Esophagus muscularis mucosa (tissue), 4 donors: ENCODE measurements at regions not wholly inside any gene's neighbourhood (a gene's known extent, or its start where the extent isn't known, plus 50 kb on each side); places are given as distances from the start of the nearest gene placed in this dataset.
"Not testable (repeated sequence)": the region's sequence is repeated elsewhere in the genome, so short reads cannot be mapped to it uniquely, and the experiment has no call there.

Experiments used
- DNase-seq: peaks from one replicate; pipeline ENCODE4 v3.0.0-alpha.2; 2017; ENCODE audit errors: extremely low spot score
- H3K27ac ChIP-seq, 4 donors: fragments of 200-600 bp; sonication (generic); replicated peaks in 1 of 4; 1 replicate in 3 of 4; 2 replicates in 1 of 4; pipeline ENCODE4 v1.5.1; 2016 to 2019; ENCODE audit warnings: mild to moderate bottlenecking in 1 of 4
- H3K27me3 ChIP-seq, 4 donors: fragments of 200-600 bp; sonication (generic); one replicate each; pipeline versions ENCODE4 v1.5.1 to v1.6.0; 2016 to 2019
- H3K36me3 ChIP-seq, 4 donors: fragments of 200-600 bp; sonication (generic); one replicate each; pipeline ENCODE4 v1.5.1; 2016 to 2019
- H3K4me1 ChIP-seq, 4 donors: fragments of 200-600 bp; sonication (generic); one replicate each; pipeline ENCODE4 v1.5.1; 2016 to 2019
- H3K4me3 ChIP-seq, 4 donors: fragments of 200-600 bp; sonication (generic); 1 replicate in 2 of 4; 2 replicates in 2 of 4; pipeline ENCODE4 v1.5.1; 2016 to 2019; ENCODE audit warnings: mild to moderate bottlenecking in 4 of 4, moderate library complexity in 1 of 4
- H3K9me3 ChIP-seq, 4 donors: fragments of 200-600 bp; sonication (generic); 1 replicate in 3 of 4; 2 replicates in 1 of 4; pipeline ENCODE4 v1.5.1; 2016 to 2019
- CTCF ChIP-seq, 3 experiments: fragments of 200-600 bp in 2 of 3; fragments of 450-650 bp in 1 of 3; sonication (generic) in 2 of 3; IDR thresholded peaks; one replicate each; pipeline ENCODE4 v1.5.1; 2017 to 2019; ENCODE audit warnings: antibody characterized with exemption in 3 of 3, mild to moderate bottlenecking in 2 of 3, moderate library complexity in 1 of 3
- EP300 ChIP-seq: sonication (generic); formaldehyde crosslinking; IDR thresholded peaks from one replicate; pipeline ENCODE4 v1.6.1; 2017; ENCODE audit warnings: antibody characterized with exemption
- POLR2A ChIP-seq: fragments of 450-650 bp; IDR thresholded peaks from one replicate; pipeline ENCODE4 v1.6.1; 2017; ENCODE audit warnings: antibody characterized with exemption, moderate library complexity, mild to moderate bottlenecking, low read depth
- POLR2AphosphoS5 ChIP-seq, 2 donors: sonication (generic); formaldehyde crosslinking; IDR thresholded peaks; one replicate each; pipeline ENCODE4 v1.6.1; 2017; ENCODE audit warnings: antibody characterized with exemption in 2 of 2
- WGBS: methylation state at CpG from one replicate; pipeline ENCODE4 v1.1.5; 2018; 5-methylcytosine and 5-hydroxymethylcytosine counted together
- intact Hi-C: fragments of 100-400 bp; cut with DNase I; formaldehyde crosslinking; loops from one replicate; pipeline ENCODE4 v1.15.1; 2023

- WGBS, result 87% methylated on average over 1 of the region's 1 CpG
- no peak for DNase-seq
- H3K4me1 ChIP-seq, result no peaks in the 10 kb centered on the region
- TF ChIP-seq EP300, result no peak
- no peak for TF ChIP-seq POLR2AphosphoS5 (IDR thresholded peaks at IDR 0.05)
- TF ChIP-seq POLR2A, result no peak
- no peaks in the 10 kb centered on the region for H3K9me3 ChIP-seq
- no peak overlapping the region for H3K27ac ChIP-seq
- no peaks in the 10 kb centered on the region for H3K27me3 ChIP-seq
- no peak overlapping the region for H3K4me3 ChIP-seq
- H3K36me3 ChIP-seq, result no peaks in the 10 kb centered on the region
- intact Hi-C loops, result no loop called here
These were observed 1073.9 kb downstream of the PLOD2 start for GRCh38 chr3:145087038-145087437.

GRCh38 chr3:145088917-145089316, 1072.1 kb downstream of the PLOD2 start:
- Histone ChIP-seq H3K9me3 (no peaks in the 10 kb centered on the region), H3K27ac (no peak overlapping the region), H3K36me3 (no peaks in the 10 kb centered on the region), H3K27me3 (no peaks in the 10 kb centered on the region), H3K4me3 (no peak overlapping the region), H3K4me1 (no peaks in the 10 kb centered on the region)
- DNase-seq, result no peak
- TF ChIP-seq POLR2AphosphoS5 (IDR thresholded peaks at IDR 0.05) (no peak), POLR2A (no peak)
- WGBS, result 90% methylated on average over 2 of the region's 2 CpGs
- intact Hi-C loops, result no loop called here

- Histone ChIP-seq H3K27ac (no peak overlapping the region), H3K9me3 (no peaks in the 10 kb centered on the region), H3K4me3 (no peak overlapping the region), H3K4me1 (no peaks in the 10 kb centered on the region), H3K27me3 (no peaks in the 10 kb centered on the region), H3K36me3 (no peaks in the 10 kb centered on the region)
- no peak for DNase-seq
- no peak for TF ChIP-seq EP300
- TF ChIP-seq POLR2AphosphoS5 (IDR thresholded peaks at IDR 0.05), result no peak
- no peak for TF ChIP-seq CTCF (IDR thresholded peaks at IDR 0.05)
- no peak for TF ChIP-seq POLR2A
- 95% methylated on average over 2 of the region's 2 CpGs for WGBS
- intact Hi-C loops, result no loop called here
These were observed 1071.6 kb downstream of the PLOD2 start for GRCh38 chr3:145089337-145089736.

GRCh38 chr3:145094355-145094941, 1066.5 kb downstream of the PLOD2 start:
- Histone ChIP-seq H3K4me1 (no peaks in the 10 kb centered on the region), H3K9me3 (no peaks in the 10 kb centered on the region), H3K4me3 (no peak overlapping the region), H3K27ac (no peak overlapping the region), H3K27me3 (no peaks in the 10 kb centered on the region), H3K36me3 (no peaks in the 10 kb centered on the region)
- 26% methylated on average over 3 of the region's 3 CpGs for WGBS
- no peak for DNase-seq
- TF ChIP-seq POLR2AphosphoS5 (IDR thresholded peaks at IDR 0.05), result no peak
- TF ChIP-seq POLR2A, result no peak
- no peak for TF ChIP-seq CTCF (IDR thresholded peaks at IDR 0.05)
- TF ChIP-seq EP300, result no peak
- intact Hi-C loops, result no loop called here

GRCh38 chr3:145111141-145111540, 1049.8 kb downstream of the PLOD2 start:
- H3K27me3 ChIP-seq, H3K36me3 ChIP-seq, H3K4me1 ChIP-seq, H3K27ac ChIP-seq, DNase-seq, H3K4me3 ChIP-seq, intact Hi-C loops, H3K9me3 ChIP-seq: not testable (repeated sequence)
- 88% methylated on average over 5 of the region's 5 CpGs for WGBS

- no peaks in the 10 kb centered on the region for H3K4me1 ChIP-seq
- DNase-seq, result no peak
These were observed 1044.2 kb downstream of the PLOD2 start for GRCh38 chr3:145116769-145117168.

More at GRCh38 chr3:145116769-145117168, 1044.2 kb downstream of the PLOD2 start:
- intact Hi-C loops, result no loop called here
- Histone ChIP-seq H3K36me3 (no peaks in the 10 kb centered on the region), H3K4me3 (no peak overlapping the region), H3K27ac (no peak overlapping the region), H3K27me3 (no peaks in the 10 kb centered on the region), H3K9me3 (no peaks in the 10 kb centered on the region)
- no peak for TF ChIP-seq POLR2A
- no peak for TF ChIP-seq EP300
- TF ChIP-seq CTCF (IDR thresholded peaks at IDR 0.05), result no peak
- TF ChIP-seq POLR2AphosphoS5 (IDR thresholded peaks at IDR 0.05), result no peak
- whole genome bisulfite sequencing, result 75% methylated on average over 4 of the region's 4 CpGs
